PFSK-1 (cell line): ENCODE measurements at regions not wholly inside any gene's neighbourhood (a gene's known extent, or its start where the extent isn't known, plus 50 kb on each side); places are given as distances from the start of the nearest gene placed in this dataset.

Experiments used
- FOXP2 ChIP-seq: optimal IDR thresholded peaks from 2 replicates; pipeline ENCODE3; 2011; ENCODE audit warnings: borderline replicate concordance, control low read depth, inconsistent platforms; ENCODE audit not compliant: insufficient read depth; ENCODE audit errors: extremely low read length, extremely low read depth
- POLR2AphosphoS5 ChIP-seq: IDR thresholded peaks from 2 replicates; pipeline ENCODE4 v1.6.1; 2012; ENCODE audit warnings: low read depth, mild to moderate bottlenecking, control low read depth, low read length, moderate library complexity
- SIN3A ChIP-seq: IDR thresholded peaks from 2 replicates; pipeline ENCODE4 v1.6.1; 2012; ENCODE audit warnings: mild to moderate bottlenecking, low read length, moderate library complexity, borderline replicate concordance; ENCODE audit not compliant: insufficient read depth
- TAF1 ChIP-seq: IDR thresholded peaks from 2 replicates; pipeline ENCODE4 v1.6.1; 2012; ENCODE audit warnings: low read length, control low read depth, borderline replicate concordance; ENCODE audit not compliant: insufficient read depth
- TF ChIP-seq, protein P1 (sequence below), 2 experiments: IDR thresholded peaks; 2 replicates each; pipeline versions ENCODE4 v1.6.1 to v1.8.0; 2011 to 2012; ENCODE audit warnings: low read depth in 2 of 2, low read length in 2 of 2, control low read depth in 1 of 2, inconsistent platforms in 1 of 2, mild to moderate bottlenecking in 1 of 2, moderate library complexity in 1 of 2; ENCODE audit not compliant: insufficient read depth in 1 of 2

DNA sequence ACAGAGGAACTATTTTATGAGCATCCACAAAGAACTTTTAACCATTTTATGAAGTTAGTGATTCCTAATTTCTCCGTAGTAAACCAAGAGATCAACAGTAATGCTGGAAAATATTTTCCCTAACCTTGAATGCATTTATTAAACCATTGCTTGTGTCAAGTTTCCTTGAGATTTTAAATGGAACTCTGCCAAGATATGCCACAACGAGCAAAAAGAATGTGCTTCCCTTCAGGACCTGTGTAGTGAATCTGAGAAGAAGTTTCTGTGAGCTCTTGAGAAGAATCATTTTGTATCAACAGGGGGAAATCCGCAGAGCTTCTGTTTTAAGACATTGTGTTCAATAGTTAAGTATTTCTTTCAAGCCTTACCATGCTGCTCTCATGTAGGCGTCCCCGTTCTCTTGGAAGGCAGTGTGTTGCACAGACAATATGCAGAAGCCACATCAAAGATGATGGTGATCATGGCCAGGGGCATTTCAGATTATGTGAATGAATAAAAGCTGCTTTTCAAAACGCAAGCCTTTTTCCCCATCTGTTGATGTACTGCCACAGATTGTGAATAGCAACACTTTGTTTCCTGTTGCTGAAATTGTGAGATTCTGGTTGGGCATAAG lies 439.8 kb downstream of the BMP2 start:
- no peak for TF ChIP-seq POLR2AphosphoS5
- TF ChIP-seq, protein P1, sequence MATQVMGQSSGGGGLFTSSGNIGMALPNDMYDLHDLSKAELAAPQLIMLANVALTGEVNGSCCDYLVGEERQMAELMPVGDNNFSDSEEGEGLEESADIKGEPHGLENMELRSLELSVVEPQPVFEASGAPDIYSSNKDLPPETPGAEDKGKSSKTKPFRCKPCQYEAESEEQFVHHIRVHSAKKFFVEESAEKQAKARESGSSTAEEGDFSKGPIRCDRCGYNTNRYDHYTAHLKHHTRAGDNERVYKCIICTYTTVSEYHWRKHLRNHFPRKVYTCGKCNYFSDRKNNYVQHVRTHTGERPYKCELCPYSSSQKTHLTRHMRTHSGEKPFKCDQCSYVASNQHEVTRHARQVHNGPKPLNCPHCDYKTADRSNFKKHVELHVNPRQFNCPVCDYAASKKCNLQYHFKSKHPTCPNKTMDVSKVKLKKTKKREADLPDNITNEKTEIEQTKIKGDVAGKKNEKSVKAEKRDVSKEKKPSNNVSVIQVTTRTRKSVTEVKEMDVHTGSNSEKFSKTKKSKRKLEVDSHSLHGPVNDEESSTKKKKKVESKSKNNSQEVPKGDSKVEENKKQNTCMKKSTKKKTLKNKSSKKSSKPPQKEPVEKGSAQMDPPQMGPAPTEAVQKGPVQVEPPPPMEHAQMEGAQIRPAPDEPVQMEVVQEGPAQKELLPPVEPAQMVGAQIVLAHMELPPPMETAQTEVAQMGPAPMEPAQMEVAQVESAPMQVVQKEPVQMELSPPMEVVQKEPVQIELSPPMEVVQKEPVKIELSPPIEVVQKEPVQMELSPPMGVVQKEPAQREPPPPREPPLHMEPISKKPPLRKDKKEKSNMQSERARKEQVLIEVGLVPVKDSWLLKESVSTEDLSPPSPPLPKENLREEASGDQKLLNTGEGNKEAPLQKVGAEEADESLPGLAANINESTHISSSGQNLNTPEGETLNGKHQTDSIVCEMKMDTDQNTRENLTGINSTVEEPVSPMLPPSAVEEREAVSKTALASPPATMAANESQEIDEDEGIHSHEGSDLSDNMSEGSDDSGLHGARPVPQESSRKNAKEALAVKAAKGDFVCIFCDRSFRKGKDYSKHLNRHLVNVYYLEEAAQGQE (IDR thresholded peaks at IDR 0.05; ENCODE audit: insufficient read depth in 1 of 2, low read depth in 2 of 2, low read length in 2 of 2), result no peak
- TF ChIP-seq SIN3A, result no peak
- no peak for TF ChIP-seq TAF1
- TF ChIP-seq FOXP2, result no peak
